SK-N-SH treated with all-trans-retinoic acid at 6 μM for 48 hours (cell line): ENCODE measurements at regions not wholly inside any gene's neighbourhood (a gene's known extent, or its start where the extent isn't known, plus 50 kb on each side); places are given as distances from the start of the nearest gene placed in this dataset.

Experiments
- ATAC-seq: fragments of 200-7000 bp; cut with Tn5 transposase; 3 replicates; pipeline ENCODE4 v1.9.1; 2020; ENCODE audit warnings: mild to moderate bottlenecking, moderate library complexity
- CREB5 ChIP-seq: fragments of 250-450 bp; sonication (Bioruptor Pico); IDR thresholded peaks from 2 replicates; pipeline ENCODE4 v1.5.1; 2020; ENCODE audit warnings: low read depth, mild to moderate bottlenecking, moderate library complexity
- CSDC2 ChIP-seq: fragments of 250-450 bp; sonication (Bioruptor Pico); IDR thresholded peaks from 2 replicates; pipeline ENCODE4 v1.5.0; 2020; ENCODE audit warnings: mild to moderate bottlenecking, moderate library complexity
- CSRNP3 ChIP-seq: fragments of 250-450 bp; sonication (Bioruptor Pico); IDR thresholded peaks from 2 replicates; pipeline ENCODE4 v1.5.1; 2021; ENCODE audit warnings: mild to moderate bottlenecking, moderate library complexity
- GLIS3 ChIP-seq: fragments of 250-450 bp; sonication (Bioruptor Pico); IDR thresholded peaks from 2 replicates; pipeline ENCODE4 v1.5.0; 2020; ENCODE audit warnings: mild to moderate bottlenecking, moderate library complexity
- ISL1 ChIP-seq: fragments of 250-450 bp; sonication (Bioruptor Pico); IDR thresholded peaks from 2 replicates; pipeline ENCODE4 v2.1.2; 2022; ENCODE audit warnings: mild to moderate bottlenecking, moderate library complexity
- OSR1 ChIP-seq: fragments of 250-450 bp; sonication (Bioruptor Pico); IDR thresholded peaks from 2 replicates; pipeline ENCODE4 v1.8.0; 2022; ENCODE audit warnings: moderate library complexity, mild to moderate bottlenecking, inconsistent platforms
- POU6F1 ChIP-seq: fragments of 250-450 bp; sonication (Bioruptor Pico); IDR thresholded peaks from 2 replicates; pipeline ENCODE4 v1.8.0; 2021; ENCODE audit warnings: low read depth, mild to moderate bottlenecking, moderate library complexity, borderline replicate concordance
- PPARA ChIP-seq: fragments of 250-450 bp; sonication (Bioruptor Pico); IDR thresholded peaks from 2 replicates; pipeline ENCODE4 v1.5.0; 2020; ENCODE audit warnings: mild to moderate bottlenecking, borderline replicate concordance
- RARB ChIP-seq: fragments of 250-450 bp; sonication (Bioruptor Pico); IDR thresholded peaks from 2 replicates; pipeline ENCODE4 v1.8.0; 2021; ENCODE audit warnings: mild to moderate bottlenecking, moderate library complexity
- SNAI2 ChIP-seq: fragments of 250-450 bp; sonication (Bioruptor Pico); IDR thresholded peaks from 2 replicates; pipeline ENCODE4 v1.5.0; 2020; ENCODE audit warnings: mild to moderate bottlenecking, moderate library complexity
- TCF4 ChIP-seq: fragments of 250-450 bp; sonication (Bioruptor Pico); IDR thresholded peaks from 2 replicates; pipeline ENCODE4 v1.8.0; 2021; ENCODE audit warnings: mild to moderate bottlenecking, moderate library complexity, borderline replicate concordance
- TSHZ2 ChIP-seq: fragments of 250-450 bp; sonication (Bioruptor Pico); IDR thresholded peaks from 2 replicates; pipeline ENCODE4 v1.5.0; 2020; ENCODE audit warnings: mild to moderate bottlenecking, moderate library complexity
- ZFP3 ChIP-seq: fragments of 250-450 bp; sonication (Bioruptor Pico); IDR thresholded peaks from 2 replicates; pipeline ENCODE4 v1.5.0; 2020; ENCODE audit warnings: mild to moderate bottlenecking, moderate library complexity
- ZFP30 ChIP-seq: fragments of 450-650 bp; formaldehyde crosslinking; IDR thresholded peaks from 2 replicates; pipeline ENCODE4 v1.5.0; 2022; ENCODE audit warnings: mild to moderate bottlenecking, moderate library complexity
- ZNF565 ChIP-seq: fragments of 450-650 bp; formaldehyde crosslinking; conservative IDR thresholded peaks from 2 replicates; pipeline ENCODE4 v1.5.0; 2020; ENCODE audit warnings: low read depth, mild to moderate bottlenecking, moderate library complexity
- ZNF8 ChIP-seq: fragments of 450-650 bp; formaldehyde crosslinking; IDR thresholded peaks from 2 replicates; pipeline ENCODE4 v1.5.0; 2020; ENCODE audit warnings: mild to moderate bottlenecking, moderate library complexity
- TF ChIP-seq, protein P1 (sequence below): fragments of 250-450 bp; sonication (Bioruptor Pico); IDR thresholded peaks from 2 replicates; pipeline ENCODE4 v1.8.0; 2020; ENCODE audit warnings: mild to moderate bottlenecking, moderate library complexity, borderline replicate concordance

- no peak for ATAC-seq
- TF ChIP-seq OSR1 (no peak), CREB5 (CRISPR knock-in tag) (no peak), ZNF565 (no peak), CSRNP3 (CRISPR knock-in tag) (no peak), GLIS3 (no peak), POU6F1 (CRISPR knock-in tag) (no peak), TSHZ2 (CRISPR knock-in tag) (no peak), SNAI2 (CRISPR knock-in tag) (no peak), ZFP3 (no peak), RARB (CRISPR knock-in tag) (no peak), ZNF8 (no peak), CSDC2 (no peak), ZFP30 (no peak), ISL1 (CRISPR knock-in tag) (no peak)
- TF ChIP-seq, protein P1, sequence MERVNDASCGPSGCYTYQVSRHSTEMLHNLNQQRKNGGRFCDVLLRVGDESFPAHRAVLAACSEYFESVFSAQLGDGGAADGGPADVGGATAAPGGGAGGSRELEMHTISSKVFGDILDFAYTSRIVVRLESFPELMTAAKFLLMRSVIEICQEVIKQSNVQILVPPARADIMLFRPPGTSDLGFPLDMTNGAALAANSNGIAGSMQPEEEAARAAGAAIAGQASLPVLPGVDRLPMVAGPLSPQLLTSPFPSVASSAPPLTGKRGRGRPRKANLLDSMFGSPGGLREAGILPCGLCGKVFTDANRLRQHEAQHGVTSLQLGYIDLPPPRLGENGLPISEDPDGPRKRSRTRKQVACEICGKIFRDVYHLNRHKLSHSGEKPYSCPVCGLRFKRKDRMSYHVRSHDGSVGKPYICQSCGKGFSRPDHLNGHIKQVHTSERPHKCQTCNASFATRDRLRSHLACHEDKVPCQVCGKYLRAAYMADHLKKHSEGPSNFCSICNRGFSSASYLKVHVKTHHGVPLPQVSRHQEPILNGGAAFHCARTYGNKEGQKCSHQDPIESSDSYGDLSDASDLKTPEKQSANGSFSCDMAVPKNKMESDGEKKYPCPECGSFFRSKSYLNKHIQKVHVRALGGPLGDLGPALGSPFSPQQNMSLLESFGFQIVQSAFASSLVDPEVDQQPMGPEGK (CRISPR knock-in tag), result no peak
Measured at GRCh38 chr3:144282313-144282712, 310.7 kb downstream of the DIPK2A start.

GRCh38 chr3:144286235-144286910 lies 314.8 kb downstream of the DIPK2A start:
- no peak for ATAC-seq
- TF ChIP-seq SNAI2 (CRISPR knock-in tag) (no peak), ZNF8 (no peak), TCF4 (CRISPR knock-in tag) (no peak), PPARA (no peak), ZFP30 (no peak), ZNF565 (no peak), OSR1 (no peak), CSRNP3 (CRISPR knock-in tag) (no peak), ISL1 (CRISPR knock-in tag) (no peak)
- TF ChIP-seq, protein P1 (CRISPR knock-in tag), result no peak
- TF ChIP-seq, all 23 proteins: peak for 0
